ENCODE measurements at regions not wholly inside any gene's neighbourhood (a gene's known extent, or its start where the extent isn't known, plus 50 kb on each side); places are given as distances from the start of the nearest gene placed in this dataset.
"Not testable (repeated sequence)": the region's sequence is repeated elsewhere in the genome, so short reads cannot be mapped to it uniquely, and the experiment has no call there.

DNA sequence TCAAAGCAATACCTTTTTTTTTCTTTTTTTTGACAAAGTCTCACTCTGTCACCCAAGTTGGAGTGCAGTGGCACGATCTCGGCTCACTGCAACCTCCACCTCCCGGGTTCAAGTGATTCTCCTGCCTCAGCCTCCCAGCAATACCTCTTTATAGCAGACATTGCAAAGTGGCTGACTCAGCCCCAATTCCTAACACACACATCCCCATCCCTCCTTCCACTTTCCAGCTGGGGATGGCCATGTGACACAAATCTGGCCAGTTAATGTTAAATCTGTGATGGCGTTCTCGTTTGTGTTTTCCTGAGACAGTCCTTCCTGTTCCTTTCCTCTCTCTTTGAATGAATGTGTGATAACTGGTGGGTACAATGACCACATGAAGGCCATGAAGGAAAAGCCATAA is 276.2 kb upstream of the KLF3 start:
- intact Hi-C loops (cut with DNase I): no loop called here
- DNase-seq (ENCODE audit: low spot score): no peak

DNA sequence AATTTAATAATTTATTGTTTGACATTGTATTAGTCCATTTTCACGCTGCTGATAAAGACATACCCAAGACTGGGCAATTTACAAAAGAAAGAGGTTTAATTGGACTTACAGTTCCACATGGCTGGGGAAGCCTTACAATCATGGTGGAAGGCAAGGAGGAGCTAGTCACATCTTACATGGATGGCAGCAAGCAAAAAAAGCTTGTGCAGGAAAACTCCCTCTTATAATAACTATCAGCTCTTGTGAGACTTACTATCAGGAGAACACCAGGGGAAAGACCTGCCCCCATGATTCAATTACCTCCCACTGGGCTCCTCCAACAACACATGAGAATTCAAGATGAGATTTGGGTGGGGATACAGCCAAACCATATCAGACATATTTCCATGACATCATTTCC is 275.1 kb upstream of the KLF3 start:
- intact Hi-C loops (cut with DNase I); DNase-seq (ENCODE audit: low spot score): not testable (repeated sequence)

DNA sequence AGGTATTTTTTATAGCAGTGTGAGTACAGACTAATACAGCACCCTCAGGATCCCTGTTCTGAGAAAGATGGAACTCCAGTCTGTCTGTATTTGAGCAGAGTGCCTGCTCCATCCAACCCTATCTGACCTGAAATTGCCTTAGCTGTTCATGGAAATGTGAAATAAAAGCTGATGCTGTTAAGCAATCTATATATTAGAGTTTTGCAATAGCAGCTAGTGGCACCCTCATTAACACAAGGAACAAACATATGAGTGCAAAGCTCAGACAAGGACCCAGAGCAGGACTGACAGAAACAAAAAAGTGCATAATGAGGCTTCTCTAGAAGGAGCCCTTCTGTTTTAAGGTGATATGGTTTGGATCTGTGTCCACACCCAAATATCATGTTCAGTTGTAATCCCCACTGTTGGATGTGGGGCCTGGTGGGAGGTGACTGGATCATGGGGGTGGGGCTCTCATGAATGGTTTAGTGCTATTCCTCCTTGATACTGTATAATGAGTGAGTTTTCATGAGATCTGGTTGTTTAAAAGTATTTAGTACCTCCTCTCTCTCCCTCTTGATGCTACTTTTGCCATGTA is 272.9 kb upstream of the KLF3 start:
- no peak for DNase-seq (ENCODE audit: low spot score)
- intact Hi-C loops (cut with DNase I): no loop called here

DNA sequence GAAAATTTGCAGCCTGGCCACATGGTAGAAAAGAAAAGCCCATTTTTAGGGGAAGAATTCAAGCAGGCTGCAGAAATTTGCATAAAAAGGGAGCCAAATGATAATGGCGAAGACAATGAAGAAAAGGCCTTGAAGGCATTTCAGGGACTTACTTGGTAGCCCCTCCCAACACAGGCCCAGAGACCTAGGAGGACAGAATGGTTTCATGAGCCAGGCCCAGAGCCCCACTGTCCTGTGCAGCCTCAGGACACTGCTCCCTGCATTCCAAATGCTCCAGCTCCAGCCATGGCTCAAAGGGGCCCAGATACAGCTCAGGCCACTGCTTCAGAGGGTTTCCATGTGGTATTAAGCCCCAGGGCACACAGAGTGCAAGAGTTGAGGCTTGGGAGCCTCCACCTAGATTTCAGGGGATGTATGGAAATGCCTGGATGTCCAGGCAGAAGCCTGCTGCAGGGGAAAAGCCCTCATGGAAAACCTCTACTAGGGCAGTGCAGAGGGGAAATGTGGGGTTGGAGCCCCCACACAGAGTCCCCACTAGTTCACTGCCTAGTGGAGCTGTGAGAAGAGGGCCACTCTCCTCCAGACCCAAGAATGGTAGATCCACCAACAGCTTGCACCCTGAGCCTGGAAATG is 271.7 kb upstream of the KLF3 start:
- intact Hi-C loops (cut with DNase I): no loop called here
- no peak for DNase-seq (ENCODE audit: low spot score)

DNA sequence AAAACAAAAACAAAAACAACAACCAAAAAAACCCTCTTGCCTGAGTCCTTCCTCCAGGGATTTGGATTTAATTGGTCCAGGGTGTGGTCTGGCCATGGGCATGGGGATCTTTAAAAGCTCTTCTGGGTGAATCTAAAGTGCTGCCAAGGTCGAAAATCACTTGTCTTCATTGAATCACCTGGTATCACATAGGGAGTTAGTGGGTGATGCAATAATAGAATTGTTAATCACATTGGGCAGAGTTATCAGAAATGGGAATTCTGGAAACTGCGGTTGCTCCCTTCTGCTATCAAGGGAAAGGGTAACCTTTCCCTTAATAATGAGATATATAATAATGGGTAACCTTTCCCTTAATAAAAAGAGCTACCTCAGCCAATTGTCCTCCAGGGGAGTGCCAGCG is 267.9 kb upstream of the KLF3 start:
- no peak for DNase-seq (ENCODE audit: low spot score)
- intact Hi-C loops (cut with DNase I): no loop called here

DNA sequence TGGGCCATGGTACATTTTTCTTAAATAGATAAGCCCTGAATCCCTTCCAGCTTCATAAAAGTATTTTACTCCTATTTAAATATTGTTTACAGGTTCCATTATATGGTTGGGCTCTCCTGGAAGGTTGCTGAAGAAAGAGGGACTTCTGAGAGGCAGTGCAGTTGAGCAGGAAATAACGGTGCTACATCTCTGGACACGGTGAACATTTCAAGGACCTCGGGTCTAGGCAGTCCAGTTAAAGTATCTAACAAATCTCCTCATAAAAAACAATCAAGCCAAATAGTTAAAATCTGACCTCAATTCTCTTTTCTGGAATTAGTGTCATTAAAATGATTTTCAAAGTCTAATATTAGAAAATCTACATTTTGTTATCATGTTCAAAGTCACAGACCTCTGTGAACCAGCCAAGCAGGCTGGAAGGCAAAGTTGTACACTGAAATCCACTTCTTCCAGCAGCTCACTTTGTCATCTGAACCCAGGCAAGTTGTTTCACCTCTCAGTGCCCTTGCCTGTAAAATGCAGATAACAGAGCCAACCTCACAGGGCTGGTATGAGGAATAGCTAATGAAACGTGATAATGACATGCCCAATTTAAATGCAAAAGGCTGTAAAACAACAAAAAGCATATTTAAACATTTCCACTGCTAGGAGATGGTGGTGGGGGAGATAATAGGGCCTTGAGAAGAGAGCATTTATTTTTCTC is 267.0 kb upstream of the KLF3 start:
- intact Hi-C loops (cut with DNase I): no loop called here
- no peak for DNase-seq (ENCODE audit: low spot score)

DNA sequence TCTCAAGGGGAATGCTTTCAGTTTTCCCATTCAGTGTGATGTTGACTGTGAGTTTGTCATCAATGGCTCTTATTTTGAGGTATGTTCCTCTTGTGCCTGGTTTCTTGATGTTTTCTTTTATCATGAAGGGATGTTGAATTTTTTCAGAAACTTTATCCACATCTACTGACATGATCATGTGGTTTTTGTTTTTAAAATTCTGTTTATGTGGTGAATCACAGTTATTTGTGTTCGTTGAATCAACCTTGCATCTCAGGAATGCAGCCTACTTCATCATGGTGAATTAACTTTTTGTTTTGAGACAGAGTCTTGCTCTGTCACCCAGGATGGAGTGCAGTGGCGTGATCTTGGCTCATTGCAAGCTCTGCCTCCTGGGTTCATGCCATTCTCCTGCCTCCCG is 263.1 kb upstream of the KLF3 start:
- intact Hi-C loops (cut with DNase I): no loop called here
- DNase-seq (ENCODE audit: low spot score): no peak

DNA sequence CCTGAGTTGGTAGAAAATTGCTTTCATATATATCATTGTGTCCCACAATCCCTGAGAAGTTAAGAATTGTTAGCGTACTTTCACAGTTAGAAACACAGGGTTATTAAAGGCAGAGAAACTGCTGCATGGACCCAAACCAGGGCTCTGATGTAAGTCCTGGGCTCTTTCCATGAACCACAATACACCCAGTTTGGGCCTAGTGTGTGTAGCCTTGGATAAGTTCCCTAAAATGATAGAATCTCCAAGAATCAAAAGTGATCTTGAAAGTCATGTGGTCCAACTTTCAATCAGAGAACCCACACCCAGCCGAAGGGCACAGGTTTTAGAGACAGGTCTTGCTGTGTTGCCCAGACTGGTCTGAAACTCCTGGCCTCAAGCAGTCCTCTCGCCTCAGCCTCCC is 257.8 kb upstream of the KLF3 start:
- no peak for DNase-seq (ENCODE audit: low spot score)
- intact Hi-C loops (cut with DNase I): no loop called here

DNA sequence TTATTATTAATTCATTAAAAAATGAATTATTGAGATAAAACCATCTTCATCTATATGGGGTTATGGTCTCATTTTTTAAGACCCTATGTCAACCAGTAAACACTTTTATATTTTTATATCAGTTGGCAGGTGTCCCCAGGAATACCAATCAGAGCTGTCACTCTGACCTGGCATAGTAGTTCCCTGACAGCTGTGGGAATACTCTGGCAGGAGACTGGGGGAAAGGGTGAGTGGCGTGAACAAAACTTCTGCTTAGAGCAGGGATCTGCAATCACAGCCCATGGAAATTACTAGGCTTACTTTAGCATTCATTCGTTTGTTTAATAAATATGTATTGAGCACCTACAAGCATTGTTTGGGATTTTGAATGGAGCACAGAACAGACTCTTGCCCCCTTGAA is 254.1 kb upstream of the KLF3 start:
- intact Hi-C loops (cut with DNase I): no loop called here
- no peak for DNase-seq (ENCODE audit: low spot score)

DNA sequence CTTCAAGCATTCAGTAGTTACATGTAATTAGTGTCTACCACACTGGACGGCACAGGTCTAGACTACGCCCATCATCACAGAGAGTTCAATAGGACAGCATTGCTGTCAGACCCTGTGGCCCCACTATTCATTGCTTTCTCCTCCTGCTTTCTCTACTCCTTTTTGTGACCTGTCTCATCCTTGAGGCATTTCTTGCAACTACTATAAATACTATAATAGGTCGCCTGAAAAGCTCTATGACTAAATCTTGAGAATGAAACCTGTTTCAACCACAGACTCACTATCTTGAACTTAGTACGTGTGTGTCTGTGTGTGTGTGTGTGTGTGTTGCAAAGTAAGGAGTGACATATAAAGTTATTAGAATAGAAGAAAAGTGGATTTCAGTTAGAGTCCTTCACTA is 252.9 kb upstream of the KLF3 start:
- intact Hi-C loops (cut with DNase I): no loop called here
- DNase-seq (ENCODE audit: low spot score): no peak

DNA sequence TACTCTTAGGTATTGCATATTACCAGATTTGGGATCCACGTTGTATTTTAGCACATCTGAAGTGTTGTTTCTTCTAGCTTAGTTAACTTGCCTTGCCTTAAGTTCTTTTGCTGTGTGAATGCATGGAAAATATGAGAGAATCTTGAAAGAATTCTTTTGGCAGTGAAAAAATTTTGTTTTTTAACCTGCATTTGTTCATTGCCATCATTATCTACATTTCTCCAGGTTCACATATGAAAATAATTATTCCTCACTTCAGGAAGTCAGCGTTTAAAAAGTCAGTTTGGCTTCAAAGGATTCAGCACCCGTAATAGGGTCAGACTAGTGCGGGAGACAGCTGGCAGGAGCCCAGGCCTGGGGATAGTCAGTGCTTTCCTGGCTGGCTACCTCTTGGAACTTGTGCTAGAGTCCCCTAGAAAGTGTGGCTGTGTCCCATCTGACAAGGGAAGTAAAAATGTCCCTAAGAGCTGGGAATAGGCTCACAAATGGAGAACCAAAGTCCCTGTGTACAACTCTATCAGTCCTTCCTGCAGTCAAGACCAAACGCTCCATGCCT is 251.9 kb upstream of the KLF3 start:
- no peak for DNase-seq (ENCODE audit: low spot score)
- intact Hi-C loops (cut with DNase I): no loop called here

DNA sequence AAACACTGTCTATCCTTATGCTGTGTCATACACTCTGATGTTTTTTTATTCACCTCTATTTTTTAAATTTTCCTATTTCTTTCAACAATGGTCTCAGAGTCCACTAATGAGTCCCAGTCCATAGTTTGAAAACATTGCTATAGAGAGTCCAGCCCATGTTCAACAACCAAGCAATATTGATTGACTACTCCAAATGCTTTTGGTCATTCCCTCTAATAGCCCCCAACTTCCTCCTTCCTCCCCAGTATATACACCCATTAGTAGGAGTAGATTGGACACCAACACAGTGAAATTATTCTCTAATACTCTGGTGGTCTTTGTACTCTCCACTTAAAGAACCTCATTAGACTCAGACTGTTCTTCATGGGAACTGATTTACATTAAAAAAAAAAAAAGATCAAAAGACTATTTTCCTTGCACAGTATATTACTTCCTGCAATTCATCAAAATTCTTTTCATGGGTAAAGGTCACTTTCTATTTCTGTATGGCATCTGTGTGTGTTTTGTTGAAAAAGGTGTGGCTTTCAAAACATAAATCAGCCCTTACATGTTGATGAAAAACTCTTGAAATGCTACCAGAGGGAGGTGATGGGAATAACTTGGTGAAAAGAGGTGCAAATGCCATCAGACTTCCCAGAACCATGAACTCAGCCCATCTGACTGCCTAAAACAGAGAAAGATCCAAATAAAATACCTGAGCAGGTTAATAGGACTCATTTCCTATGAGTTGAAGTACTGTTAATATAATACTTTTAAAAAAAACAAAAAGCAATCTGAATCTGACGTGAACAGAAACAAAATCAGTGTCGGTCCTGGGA is 250.3 kb upstream of the KLF3 start:
- intact Hi-C loops (cut with DNase I): no loop called here
- no peak for DNase-seq (ENCODE audit: low spot score)

DNA sequence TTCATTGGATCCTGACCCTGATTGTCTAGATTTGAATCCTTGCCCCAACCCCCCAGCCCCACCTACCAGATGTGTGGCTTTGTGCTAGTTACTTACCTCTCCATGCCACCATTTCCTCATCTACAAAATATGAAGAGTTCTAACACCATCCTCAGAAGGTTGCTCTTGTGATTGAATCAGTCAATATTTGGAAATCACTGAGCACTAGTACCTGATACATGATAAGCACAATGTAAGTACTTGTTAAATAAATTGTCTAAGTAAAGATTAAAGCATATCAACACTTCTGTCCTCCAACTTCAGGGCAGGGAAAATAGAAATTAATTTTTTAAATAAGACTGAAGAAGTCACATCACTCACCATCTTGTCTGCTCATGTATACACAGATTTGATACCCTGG is 249.6 kb upstream of the KLF3 start:
- intact Hi-C loops (cut with DNase I): no loop called here
- DNase-seq (ENCODE audit: low spot score): no peak

DNA sequence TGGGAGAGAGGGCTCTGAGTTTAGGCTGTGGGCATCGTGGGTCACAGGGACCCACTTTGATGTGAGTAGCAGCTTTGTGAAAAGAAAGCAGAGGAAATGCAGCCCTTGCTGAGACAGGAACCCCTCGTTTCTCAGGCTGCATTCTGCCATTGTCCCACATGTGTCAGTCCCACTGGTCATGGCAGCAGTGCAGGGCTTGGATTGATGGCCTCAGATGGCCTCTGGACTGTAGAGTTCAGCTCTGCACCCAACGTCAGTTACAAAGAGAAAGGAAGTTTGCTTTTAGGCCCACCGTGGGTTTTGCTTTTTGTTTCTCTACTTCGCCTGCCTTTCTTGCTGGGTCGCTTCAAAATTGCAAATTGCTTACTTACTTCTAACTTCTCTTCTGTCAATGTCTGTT is 248.3 kb upstream of the KLF3 start:
- DNase-seq (ENCODE audit: low spot score): no peak
- intact Hi-C loops (cut with DNase I): no loop called here

DNA sequence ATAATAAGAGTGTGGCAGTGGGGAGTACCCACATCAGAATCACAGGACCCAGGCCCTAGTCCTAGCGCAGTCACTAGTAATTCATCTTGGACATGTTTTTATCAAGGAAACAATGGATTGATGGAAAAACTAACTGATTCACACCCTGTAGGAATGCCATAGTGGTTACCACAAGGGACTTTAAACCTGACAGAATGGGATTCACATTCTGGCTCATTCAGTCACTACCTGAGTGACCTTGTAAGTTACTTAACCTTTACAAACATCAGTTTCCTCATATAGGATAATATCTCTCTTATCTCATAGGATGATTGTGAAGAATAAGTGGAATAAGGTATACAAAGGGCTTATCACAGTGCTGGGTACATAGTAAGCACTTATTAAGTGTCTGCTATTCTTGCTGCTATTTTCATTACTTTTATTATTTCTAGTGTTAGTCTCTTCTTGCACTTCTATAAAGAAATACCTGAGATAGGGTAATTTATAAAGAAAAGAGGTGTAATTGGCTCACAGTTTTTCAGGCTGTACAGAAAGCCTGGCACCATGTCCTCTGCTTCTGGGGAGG is 247.5 kb upstream of the KLF3 start:
- intact Hi-C loops (cut with DNase I): no loop called here
- DNase-seq (ENCODE audit: low spot score): no peak

DNA sequence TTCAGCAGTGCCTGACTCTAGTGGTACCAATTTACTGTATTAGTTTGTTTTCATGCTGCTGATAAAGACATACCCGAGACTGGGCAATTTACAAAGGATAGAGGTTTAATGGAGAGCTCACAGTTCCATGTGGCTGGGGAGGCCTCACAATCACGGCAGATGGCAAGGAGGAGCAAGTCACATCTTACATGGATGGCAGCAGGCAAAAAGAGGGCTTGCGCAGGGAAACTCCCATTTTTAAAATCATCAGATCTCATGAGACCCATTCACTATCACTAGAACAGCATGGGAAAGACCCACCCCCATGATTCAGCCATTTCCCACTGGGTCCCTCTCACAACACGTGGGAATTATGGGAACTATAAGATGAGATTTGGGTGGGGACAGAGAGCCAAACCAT is 243.7 kb upstream of the KLF3 start:
- intact Hi-C loops (cut with DNase I): not testable (repeated sequence)

DNA sequence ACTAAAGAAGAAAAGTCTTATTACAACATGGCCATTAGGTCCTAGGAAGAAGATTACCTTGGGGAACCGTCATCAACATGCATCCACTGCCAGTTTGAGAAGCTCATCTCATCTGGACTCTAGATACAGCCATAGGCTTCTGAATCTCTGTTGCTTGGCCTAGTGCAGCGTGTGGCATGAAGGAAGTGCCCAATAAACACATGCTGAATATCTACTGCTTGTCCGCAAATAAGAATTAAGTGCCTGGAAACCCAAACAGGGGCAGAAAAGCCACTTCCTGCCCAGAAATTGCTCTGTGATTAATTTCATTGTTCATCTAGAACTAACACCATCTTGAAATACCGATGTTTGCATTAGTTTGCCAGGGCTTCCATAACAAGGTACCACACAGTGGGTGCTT is 241.1 kb upstream of the KLF3 start:
- no peak for DNase-seq (ENCODE audit: low spot score)
- intact Hi-C loops (cut with DNase I): no loop called here

More for the DNA sequence above, 243.7 kb upstream of the KLF3 start:
- DNase-seq (ENCODE audit: low spot score): not testable (repeated sequence)

DNA sequence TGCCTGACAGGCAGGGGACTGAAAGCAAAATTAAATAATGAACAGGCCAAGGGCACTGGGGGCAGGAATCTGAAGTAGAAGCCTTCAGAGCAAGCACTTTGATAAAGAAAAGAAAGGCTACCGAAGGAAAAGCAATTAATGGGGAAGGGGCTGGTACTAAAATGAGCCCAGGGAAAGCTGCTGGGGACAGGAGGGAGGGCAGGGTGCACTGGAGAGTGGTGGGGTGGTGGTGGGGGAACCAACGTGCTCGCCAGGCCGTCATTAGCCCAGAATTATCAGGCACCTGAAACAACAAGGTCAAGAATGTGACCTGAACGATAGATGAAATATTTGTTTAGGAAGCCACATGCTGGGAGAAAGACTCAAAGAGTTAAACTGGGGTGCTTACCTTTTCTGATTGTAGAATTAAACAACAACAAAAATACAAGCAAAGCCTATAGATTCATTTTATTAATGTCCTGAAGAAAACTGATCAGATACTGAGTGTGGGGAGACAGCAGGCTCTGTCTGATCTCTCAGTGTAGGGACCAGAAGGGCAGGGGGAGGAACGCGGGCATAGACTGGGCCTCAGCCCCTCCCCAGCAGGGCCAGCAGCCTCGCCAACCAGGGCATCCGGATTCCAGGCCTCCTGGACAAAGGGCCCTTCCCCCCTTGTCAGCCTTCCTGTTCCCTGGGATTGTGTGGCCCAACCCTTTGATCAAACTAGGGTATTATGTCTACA is 239.7 kb upstream of the KLF3 start:
- intact Hi-C loops (cut with DNase I): no loop called here
- no peak for DNase-seq (ENCODE audit: low spot score)

DNA sequence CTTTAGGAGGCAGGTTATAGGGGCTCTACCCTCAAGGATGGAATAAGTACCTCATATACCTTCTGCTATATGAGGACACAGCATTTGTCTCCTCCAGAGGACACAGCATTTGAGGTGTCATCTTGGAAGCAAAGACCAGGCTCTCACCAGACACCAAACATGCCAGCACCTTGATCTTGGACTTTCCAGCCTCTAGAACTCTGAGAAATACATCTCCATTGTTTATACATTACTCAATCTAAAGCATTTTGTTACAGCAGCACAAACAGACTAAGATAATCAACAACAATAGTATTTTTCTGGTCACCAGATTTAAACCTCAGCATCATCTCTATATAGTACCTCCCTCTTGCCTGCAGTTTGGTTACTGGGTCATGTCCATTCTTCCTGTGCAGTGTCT is 237.5 kb upstream of the KLF3 start:
- intact Hi-C loops (cut with DNase I): no loop called here

More for the DNA sequence above, 237.5 kb upstream of the KLF3 start:
- no peak for DNase-seq (ENCODE audit: low spot score)

Measured in posterior vena cava (tissue), 2 donors.